ENCODE measurements at regions not wholly inside any gene's neighbourhood (a gene's known extent, or its start where the extent isn't known, plus 50 kb on each side); places are given as distances from the start of the nearest gene placed in this dataset.

GRCh38 chr11:112392904-112393303 lies 132.2 kb upstream of the PLET1 start (continued):
- no peak for TF ChIP-seq SAP30 (IDR thresholded peaks at IDR 0.05; ENCODE audit: insufficient read depth, insufficient replicate concordance, low read length)

All from H1 (cell line).